Activated CD8-positive, alpha-beta T cell treated with anti-CD3 and anti-CD28 coated beads for 36 hours (primary cell): ENCODE measurements at regions not wholly inside any gene's neighbourhood (a gene's known extent, or its start where the extent isn't known, plus 50 kb on each side); places are given as distances from the start of the nearest gene placed in this dataset.

Source experiments
- ATAC-seq: fragments of 200-7000 bp; cut with Tn5 transposase; one replicate; pipeline ENCODE4 v1.10.0; 2021; ENCODE audit warnings: mild to moderate bottlenecking, moderate library complexity
- CTCF ChIA-PET: fragments of 350-600 bp; sonication (Branson Sonifier 250); formaldehyde crosslinking; loops from one replicate; lab custom pipeline; 2021; ENCODE audit warnings: antibody characterized with exemption; lab: Charles Lee
- POLR2A ChIA-PET: fragments of 350-600 bp; sonication (Branson Sonifier 250); formaldehyde crosslinking; loops from one replicate; lab custom pipeline; 2021; ENCODE audit warnings: antibody characterized with exemption; lab: Charles Lee
- DNase-seq: peaks from one replicate; pipeline ENCODE4 v3.0.0-alpha.2; 2020
- H3K27ac Mint-ChIP-seq: one replicate; pipeline ENCODE4 v1.8.0; 2021; ENCODE audit warnings: mild to moderate bottlenecking, mixed read lengths
- H3K27me3 Mint-ChIP-seq: one replicate; pipeline ENCODE4 v1.8.0; 2021; ENCODE audit warnings: mixed read lengths
- H3K36me3 Mint-ChIP-seq: one replicate; pipeline ENCODE4 v1.8.0; 2021; ENCODE audit warnings: low read depth, mixed read lengths
- H3K4me1 Mint-ChIP-seq: one replicate; pipeline ENCODE4 v1.8.0; 2021; ENCODE audit warnings: low read depth, mixed read lengths
- H3K4me3 Mint-ChIP-seq: one replicate; pipeline ENCODE4 v1.8.0; 2021; ENCODE audit warnings: mild to moderate bottlenecking, moderate library complexity, mixed read lengths
- H3K9me3 Mint-ChIP-seq: one replicate; pipeline ENCODE4 v1.8.0; 2021; ENCODE audit warnings: mixed read lengths
- CTCF ChIP-seq: fragments of 200-600 bp; IDR thresholded peaks from one replicate; pipeline ENCODE4 v1.8.0; 2022; ENCODE audit warnings: antibody characterized with exemption, mild to moderate bottlenecking
- intact Hi-C: fragments of 100-400 bp; cut with micrococcal nuclease; formaldehyde crosslinking; loops from one replicate; pipeline ENCODE4 v1.10.0; 2022

GRCh38 chr3:117691526-117691925, 981.9 kb downstream of the TUSC7 start:
- no peaks in the 10 kb centered on the region for H3K27me3 Mint-ChIP-seq
- no peak overlapping the region for H3K27ac Mint-ChIP-seq
- ATAC-seq (no peak), DNase-seq (no peak)
- CTCF ChIA-PET: no interaction called here
- no peaks in the 10 kb centered on the region for H3K4me1 Mint-ChIP-seq
- intact Hi-C loops: no loop called here
- H3K4me3 Mint-ChIP-seq: no peak overlapping the region
- peaks cover 3% of the 10 kb centered on the region for H3K9me3 Mint-ChIP-seq
- H3K36me3 Mint-ChIP-seq: no peaks in the 10 kb centered on the region
- TF ChIP-seq CTCF: no peak
- POLR2A ChIA-PET: no interaction called here

DNA sequence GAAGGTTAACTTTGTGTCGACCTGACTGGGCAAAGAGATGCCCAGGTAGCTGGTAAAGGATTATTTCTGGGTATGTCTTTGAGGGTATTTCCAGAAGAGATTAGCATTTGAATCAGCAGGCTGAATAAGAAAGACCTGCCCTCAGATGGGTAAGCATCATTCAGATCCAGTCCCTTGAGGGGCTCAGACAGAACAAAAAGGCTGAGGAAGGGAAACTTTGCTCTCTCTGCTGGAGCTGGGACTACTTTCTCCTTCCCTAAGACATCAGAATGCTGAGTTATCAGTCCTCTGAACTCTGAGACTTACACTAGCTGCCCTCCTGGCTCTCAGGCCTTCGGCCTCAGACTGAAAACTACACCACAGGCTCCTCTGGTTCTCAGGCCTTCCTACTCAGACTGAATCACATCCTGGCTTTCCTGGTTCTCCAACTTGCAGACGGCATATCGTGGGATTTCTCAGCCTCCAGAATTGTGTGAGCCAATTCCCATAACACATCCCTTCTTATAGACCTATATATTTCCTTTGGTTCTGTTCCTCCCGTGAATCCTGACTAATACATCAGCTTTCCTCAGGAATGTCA, 982.9 kb downstream of the TUSC7 start:
- DNase-seq: no peak
- no peak for TF ChIP-seq CTCF
- Mint-ChIP-seq H3K4me3 (no peak overlapping the region), H3K9me3 (peaks cover 3% of the 10 kb centered on the region), H3K27me3 (no peaks in the 10 kb centered on the region), H3K4me1 (no peaks in the 10 kb centered on the region), H3K36me3 (no peaks in the 10 kb centered on the region), H3K27ac (no peak overlapping the region)
- intact Hi-C loops: no loop called here
- POLR2A ChIA-PET: no interaction called here
- ATAC-seq: no peak
- CTCF ChIA-PET: no interaction called here

GRCh38 chr3:117695321-117695720, 985.7 kb downstream of the TUSC7 start:
- TF ChIP-seq CTCF: no peak
- Mint-ChIP-seq H3K4me1 (no peaks in the 10 kb centered on the region), H3K27ac (no peak overlapping the region), H3K4me3 (no peak overlapping the region), H3K36me3 (no peaks in the 10 kb centered on the region), H3K9me3 (peaks cover 3% of the 10 kb centered on the region), H3K27me3 (no peaks in the 10 kb centered on the region)
- DNase-seq (no peak), ATAC-seq (no peak)
- intact Hi-C loops: no loop called here
- CTCF ChIA-PET: no interaction called here
- POLR2A ChIA-PET: no interaction called here

GRCh38 chr3:117695871-117696645, 986.5 kb downstream of the TUSC7 start:
- intact Hi-C loops: no loop called here

More at GRCh38 chr3:117695871-117696645, 986.5 kb downstream of the TUSC7 start:
- no peak overlapping the region for H3K4me3 Mint-ChIP-seq
- no peak overlapping the region for H3K27ac Mint-ChIP-seq
- no peaks in the 10 kb centered on the region for H3K27me3 Mint-ChIP-seq
- DNase-seq (no peak), ATAC-seq (no peak)
- ChIA-PET POLR2A (no interaction called here), CTCF (no interaction called here)
- TF ChIP-seq CTCF: no peak
- peaks cover 3% of the 10 kb centered on the region for H3K9me3 Mint-ChIP-seq
- H3K4me1 Mint-ChIP-seq: no peaks in the 10 kb centered on the region
- H3K36me3 Mint-ChIP-seq: no peaks in the 10 kb centered on the region
